HG02759 (cell line): ENCODE measurements at regions not wholly inside any gene's neighbourhood (a gene's known extent, or its start where the extent isn't known, plus 50 kb on each side); places are given as distances from the start of the nearest gene placed in this dataset.
"Not testable (repeated sequence)": the region's sequence is repeated elsewhere in the genome, so short reads cannot be mapped to it uniquely, and the experiment has no call there.

Experiments used
- ATAC-seq: cut with Tn5 transposase; IDR thresholded peaks from one replicate; pipeline ENCODE4 v1.9.1; 2021; ENCODE audit warnings: mild to moderate bottlenecking, moderate library complexity; ENCODE audit not compliant: unreplicated experiment

GRCh38 chrX:73963682-73964081 is 111.2 kb upstream of the XIST start:
- ATAC-seq, result no peak

- ATAC-seq, result no peak
Measured at GRCh38 chrX:73962948-73963347, 110.4 kb upstream of the XIST start.

- not testable (repeated sequence) for ATAC-seq
Measured at GRCh38 chrX:73961867-73962266, 109.4 kb upstream of the XIST start.

- no peak for ATAC-seq
Measured at GRCh38 chrX:73944563-73944908, 92.0 kb upstream of the XIST start.

GRCh38 chrX:73943693-73944562 is 91.4 kb upstream of the XIST start:
- peak; percentile 100 for ATAC-seq

- ATAC-seq, result no peak
Measured at GRCh38 chrX:73940893-73941470, 88.5 kb upstream of the XIST start.

GRCh38 chrX:73937843-73938242 is 85.3 kb upstream of the XIST start:
- ATAC-seq, result not testable (repeated sequence)

GRCh38 chrX:73932522-73932921 is 80.0 kb upstream of the XIST start:
- no peak for ATAC-seq

- no peak for ATAC-seq
Measured at GRCh38 chrX:73930300-73930699, 77.8 kb upstream of the XIST start.

- no peak for ATAC-seq
Measured at GRCh38 chrX:73922856-73923455, 70.4 kb upstream of the XIST start.

- ATAC-seq, result no peak
Measured at GRCh38 chrX:73916931-73917667, 64.6 kb upstream of the XIST start.

- no peak for ATAC-seq
Measured at GRCh38 chrX:73916489-73916888, 64.0 kb upstream of the XIST start.

GRCh38 chrX:73914792-73915191 is 62.3 kb upstream of the XIST start:
- not testable (repeated sequence) for ATAC-seq

- ATAC-seq, result no peak
Measured at GRCh38 chrX:73913580-73913979, 61.1 kb upstream of the XIST start.

- not testable (repeated sequence) for ATAC-seq
Measured at GRCh38 chrX:73911946-73912345, 59.4 kb upstream of the XIST start.

- ATAC-seq, result not testable (repeated sequence)
Measured at GRCh38 chrX:73905749-73906374, 53.3 kb upstream of the XIST start.

- no peak for ATAC-seq
Measured at GRCh38 chrX:73903941-73904340, 51.4 kb upstream of the XIST start.
